PC-9 (cell line): ENCODE measurements at regions not wholly inside any gene's neighbourhood (a gene's known extent, or its start where the extent isn't known, plus 50 kb on each side); places are given as distances from the start of the nearest gene placed in this dataset.

ENCODE experiments used
- BruUV-seq: library from RNA; stranded (reverse); fragments of 400-500 nt; replicated peaks from 2 replicates; lab custom pipeline; 2021; lab: Mats Ljungman, UMichigan
- CTCF ChIA-PET: fragments of 300-600 bp; sonication (Branson Sonifier 250); formaldehyde crosslinking; loops from one replicate; lab custom pipeline; 2022; ENCODE audit warnings: antibody characterized with exemption; lab: Charles Lee
- POLR2A ChIA-PET: fragments of 300-600 bp; sonication (Branson Sonifier 250); formaldehyde crosslinking; loops from one replicate; lab custom pipeline; 2022; ENCODE audit warnings: antibody characterized with exemption; ENCODE audit not compliant: unreplicated experiment; lab: Charles Lee
- DNase-seq, 2 experiments: peaks; one replicate each; pipeline versions ENCODE4 v3.0.0 to v3.0.0-alpha.2; 2015 to 2022; ENCODE audit warnings: mixed read lengths in 1 of 2
- H2AFZ ChIP-seq: fragments of 200-600 bp; sonication (generic); 2 replicates; pipeline ENCODE4 v1.8.1; 2017; ENCODE audit warnings: antibody characterized with exemption
- H3F3A ChIP-seq: fragments of 200-600 bp; sonication (generic); 2 replicates; pipeline ENCODE4 v1.8.1; 2017; ENCODE audit warnings: antibody characterized with exemption, mild to moderate bottlenecking, low read depth; ENCODE audit not compliant: insufficient read depth
- H3K27ac ChIP-seq: fragments of 200-600 bp; sonication (generic); 2 replicates; pipeline ENCODE4 v1.6.1; 2016; ENCODE audit warnings: mixed run types
- H3K27me3 ChIP-seq: fragments of 200-600 bp; sonication (generic); 2 replicates; pipeline ENCODE4 v1.6.1; 2016; ENCODE audit warnings: low read depth, mixed run types; ENCODE audit not compliant: insufficient read depth
- H3K36me3 ChIP-seq: fragments of 200-600 bp; sonication (generic); 2 replicates; pipeline ENCODE4 v1.6.1; 2016; ENCODE audit warnings: low read depth, mixed run types
- H3K4me1 ChIP-seq: fragments of 200-600 bp; sonication (generic); replicated peaks from 2 replicates; pipeline ENCODE4 v1.6.1; 2016; ENCODE audit warnings: mixed run types; ENCODE audit not compliant: insufficient read depth
- H3K4me2 ChIP-seq: fragments of 200-600 bp; sonication (generic); 2 replicates; pipeline ENCODE4 v1.6.1; 2017; ENCODE audit warnings: mixed run types
- H3K4me3 ChIP-seq: fragments of 200-600 bp; sonication (generic); 2 replicates; pipeline ENCODE4 v1.6.1; 2016; ENCODE audit warnings: mixed run types
- H3K79me2 ChIP-seq: fragments of 200-600 bp; sonication (generic); 2 replicates; pipeline ENCODE4 v1.6.1; 2017; ENCODE audit warnings: low read depth, mixed run types
- H3K9me2 ChIP-seq: fragments of 200-600 bp; sonication (generic); 2 replicates; pipeline ENCODE4 v1.8.1; 2017; ENCODE audit warnings: mild to moderate bottlenecking; ENCODE audit not compliant: insufficient read depth
- H3K9me3 ChIP-seq: fragments of 200-600 bp; sonication (generic); 2 replicates; pipeline ENCODE4 v1.8.1; 2016; ENCODE audit warnings: low read depth; ENCODE audit not compliant: insufficient read depth
- H4K20me1 ChIP-seq: fragments of 200-600 bp; sonication (generic); 2 replicates; pipeline ENCODE4 v1.8.1; 2017; ENCODE audit not compliant: insufficient read depth
- EZH2 ChIP-seq: fragments of 200-600 bp; sonication (generic); IDR thresholded peaks from 2 replicates; pipeline ENCODE4 v1.8.0; 2017; ENCODE audit warnings: antibody characterized with exemption, low read depth
- intact Hi-C: fragments of 100-400 bp; cut with micrococcal nuclease; formaldehyde crosslinking; loops from one replicate; pipeline ENCODE4 v1.10.0; 2022; ENCODE audit not compliant: unreplicated experiment
- TF ChIP-seq, protein P1 (sequence below): fragments of 200-600 bp; sonication (generic); conservative IDR thresholded peaks from 2 replicates; pipeline ENCODE4 v1.6.1; 2017; ENCODE audit warnings: mixed run types, antibody characterized with exemption, mild to moderate bottlenecking, moderate library complexity

DNA sequence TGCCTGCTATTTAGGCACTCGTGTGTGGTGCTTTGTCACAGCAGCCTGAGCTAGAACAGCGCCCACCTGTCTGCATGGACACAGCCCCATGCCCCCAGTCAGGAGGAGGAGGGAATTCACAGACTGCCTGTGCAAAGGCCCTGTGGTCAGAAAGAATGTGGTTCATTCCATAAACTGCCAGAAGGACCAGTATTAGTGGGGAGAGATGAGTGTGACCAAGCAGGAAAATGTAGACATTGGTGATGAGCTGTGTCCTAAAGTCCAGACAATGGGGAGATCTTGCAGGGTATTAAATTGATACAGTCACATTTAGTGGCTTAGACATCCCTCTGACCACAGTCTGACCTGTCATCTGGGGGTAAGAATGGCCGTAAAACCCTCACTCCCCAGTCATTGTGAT lies 83.7 kb upstream of the LINC01488 start:
- Histone ChIP-seq H3K27me3 (no peaks in the 10 kb centered on the region), H3K9me2 (no peaks in the 10 kb centered on the region), H4K20me1 (no peaks in the 10 kb centered on the region), H3F3A (peaks cover 17% of the 10 kb centered on the region), H3K36me3 (no peaks in the 10 kb centered on the region), H3K79me2 (no peaks in the 10 kb centered on the region), H3K4me2 (no peak overlapping the region), H3K9me3 (no peaks in the 10 kb centered on the region; the same call in 1 of the 2 replicates), H3K4me3 (no peak overlapping the region), H3K4me1 (no peaks in the 10 kb centered on the region), H2AFZ (no peak overlapping the region), H3K27ac (no peak overlapping the region)
- ChIA-PET CTCF (no interaction called here), POLR2A (no interaction called here)
- intact Hi-C loops = no loop called here
- TF ChIP-seq EZH2 = no peak
- TF ChIP-seq, protein P1, sequence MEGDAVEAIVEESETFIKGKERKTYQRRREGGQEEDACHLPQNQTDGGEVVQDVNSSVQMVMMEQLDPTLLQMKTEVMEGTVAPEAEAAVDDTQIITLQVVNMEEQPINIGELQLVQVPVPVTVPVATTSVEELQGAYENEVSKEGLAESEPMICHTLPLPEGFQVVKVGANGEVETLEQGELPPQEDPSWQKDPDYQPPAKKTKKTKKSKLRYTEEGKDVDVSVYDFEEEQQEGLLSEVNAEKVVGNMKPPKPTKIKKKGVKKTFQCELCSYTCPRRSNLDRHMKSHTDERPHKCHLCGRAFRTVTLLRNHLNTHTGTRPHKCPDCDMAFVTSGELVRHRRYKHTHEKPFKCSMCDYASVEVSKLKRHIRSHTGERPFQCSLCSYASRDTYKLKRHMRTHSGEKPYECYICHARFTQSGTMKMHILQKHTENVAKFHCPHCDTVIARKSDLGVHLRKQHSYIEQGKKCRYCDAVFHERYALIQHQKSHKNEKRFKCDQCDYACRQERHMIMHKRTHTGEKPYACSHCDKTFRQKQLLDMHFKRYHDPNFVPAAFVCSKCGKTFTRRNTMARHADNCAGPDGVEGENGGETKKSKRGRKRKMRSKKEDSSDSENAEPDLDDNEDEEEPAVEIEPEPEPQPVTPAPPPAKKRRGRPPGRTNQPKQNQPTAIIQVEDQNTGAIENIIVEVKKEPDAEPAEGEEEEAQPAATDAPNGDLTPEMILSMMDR = no peak
- DNase-seq = no peak
- no TSS peak for BruUV-seq

DNA sequence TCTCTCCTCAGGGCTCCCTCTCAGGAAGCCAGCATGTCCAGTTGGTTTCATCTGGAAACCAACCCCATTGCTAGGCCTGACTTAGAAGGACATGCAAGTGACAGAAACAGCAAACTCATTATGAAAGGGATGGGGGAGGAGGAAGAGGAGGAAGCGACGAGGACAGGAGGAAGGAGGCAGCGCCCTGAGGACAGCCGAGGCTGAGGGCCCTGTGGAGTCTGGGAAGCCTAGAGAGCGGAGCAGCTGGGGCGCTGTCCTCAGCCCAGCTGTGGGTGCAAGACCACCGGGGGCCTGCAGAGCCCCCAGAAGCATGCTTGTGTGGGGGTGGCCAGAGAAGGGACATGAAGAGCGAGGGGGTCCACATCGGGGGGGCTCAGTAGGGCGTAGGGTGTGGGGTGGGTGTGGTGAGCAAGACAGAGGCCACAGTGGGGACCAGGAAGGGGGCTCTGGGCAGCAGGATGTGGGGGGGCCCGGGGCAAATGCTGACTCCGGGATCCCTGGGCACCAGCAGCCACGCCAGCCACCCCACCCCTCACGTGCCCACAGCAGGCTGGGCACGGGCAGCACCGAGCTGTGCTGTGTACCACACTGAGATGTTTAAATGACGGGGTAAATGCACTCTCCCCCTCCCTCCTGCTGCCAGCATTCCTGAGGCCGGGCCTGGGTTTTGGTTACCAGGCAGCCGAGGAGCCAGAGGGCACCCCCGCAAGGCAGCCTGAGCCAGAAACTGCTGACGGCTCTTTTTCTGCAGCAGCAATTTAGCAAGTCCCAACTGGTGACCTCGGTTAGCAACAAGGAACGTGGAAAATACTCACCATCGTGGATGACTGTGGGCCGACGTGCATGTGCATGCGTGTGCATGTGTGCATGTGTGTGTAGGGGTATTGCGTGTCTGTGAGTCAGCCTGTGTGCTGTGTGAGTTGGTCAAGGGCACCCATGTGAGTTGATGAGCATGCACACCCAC lies 82.7 kb upstream of the LINC01488 start:
- no peaks in the 10 kb centered on the region for H3K79me2 ChIP-seq
- BruUV-seq = no TSS peak
- no peaks in the 10 kb centered on the region for H4K20me1 ChIP-seq
- H3F3A ChIP-seq = peaks cover 26% of the 10 kb centered on the region
- no peak for DNase-seq
- no peaks in the 10 kb centered on the region for H3K36me3 ChIP-seq
- H3K4me2 ChIP-seq = no peak overlapping the region
- H3K4me3 ChIP-seq = no peak overlapping the region
- H3K9me2 ChIP-seq = no peaks in the 10 kb centered on the region
- CTCF ChIA-PET = no interaction called here
- no peak overlapping the region for H3K27ac ChIP-seq
- H3K27me3 ChIP-seq = no peaks in the 10 kb centered on the region
- H3K9me3 ChIP-seq = no peaks in the 10 kb centered on the region; the same call in 1 of the 2 replicates
- TF ChIP-seq, protein P1 = no peak
- TF ChIP-seq EZH2 = no peak
- intact Hi-C loops = no loop called here
- POLR2A ChIA-PET = no interaction called here
- no peak overlapping the region for H2AFZ ChIP-seq
- H3K4me1 ChIP-seq = peaks cover 6% of the 10 kb centered on the region

DNA sequence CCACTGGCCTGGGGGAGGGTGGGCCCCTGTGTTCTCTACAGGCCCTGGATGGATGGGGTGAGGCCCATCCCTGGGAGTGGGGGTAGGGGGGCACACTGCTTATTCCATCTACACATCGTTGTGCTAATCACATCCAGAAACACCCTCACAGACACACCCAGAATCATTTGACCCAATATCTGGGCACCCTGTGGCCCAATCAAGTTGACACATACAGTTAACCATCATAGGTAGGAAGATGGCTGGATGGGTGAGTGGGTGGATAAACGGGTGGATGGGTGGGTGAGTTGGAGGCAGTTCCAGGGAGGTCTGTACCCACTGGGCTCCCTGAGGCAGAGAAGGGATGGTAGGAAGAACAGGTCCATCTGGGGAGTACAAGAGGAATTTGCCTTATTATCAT lies 81.3 kb upstream of the LINC01488 start:
- TF ChIP-seq, protein P1 = no peak
- CTCF ChIA-PET = no interaction called here

More for the DNA sequence above, 81.3 kb upstream of the LINC01488 start:
- no peaks in the 10 kb centered on the region for H3K79me2 ChIP-seq
- H2AFZ ChIP-seq = no peak overlapping the region
- no peaks in the 10 kb centered on the region; the same call in 1 of the 2 replicates for H3K9me3 ChIP-seq
- DNase-seq = no peak
- H3K4me1 ChIP-seq = peaks cover 11% of the 10 kb centered on the region
- peaks cover 27% of the 10 kb centered on the region for H3F3A ChIP-seq
- H4K20me1 ChIP-seq = no peaks in the 10 kb centered on the region
- intact Hi-C loops = no loop called here
- no TSS peak for BruUV-seq
- H3K4me3 ChIP-seq = no peak overlapping the region
- POLR2A ChIA-PET = interaction anchor here (0.6 kb wide), 1 partner anchor 63 kb away, joined by 3 read pairs; no protein-coding TSS in a partner anchor
- no peak overlapping the region for H3K4me2 ChIP-seq
- no peaks in the 10 kb centered on the region for H3K9me2 ChIP-seq
- no peak overlapping the region for H3K27ac ChIP-seq
- H3K36me3 ChIP-seq = no peaks in the 10 kb centered on the region
- H3K27me3 ChIP-seq = no peaks in the 10 kb centered on the region
